ENCODE measurements at regions not wholly inside any gene's neighbourhood (a gene's known extent, or its start where the extent isn't known, plus 50 kb on each side); places are given as distances from the start of the nearest gene placed in this dataset.

GRCh38 chr12:127386723-127387122 is 880.2 kb upstream of the TMEM132C start:
- TF ChIP-seq, protein P1, sequence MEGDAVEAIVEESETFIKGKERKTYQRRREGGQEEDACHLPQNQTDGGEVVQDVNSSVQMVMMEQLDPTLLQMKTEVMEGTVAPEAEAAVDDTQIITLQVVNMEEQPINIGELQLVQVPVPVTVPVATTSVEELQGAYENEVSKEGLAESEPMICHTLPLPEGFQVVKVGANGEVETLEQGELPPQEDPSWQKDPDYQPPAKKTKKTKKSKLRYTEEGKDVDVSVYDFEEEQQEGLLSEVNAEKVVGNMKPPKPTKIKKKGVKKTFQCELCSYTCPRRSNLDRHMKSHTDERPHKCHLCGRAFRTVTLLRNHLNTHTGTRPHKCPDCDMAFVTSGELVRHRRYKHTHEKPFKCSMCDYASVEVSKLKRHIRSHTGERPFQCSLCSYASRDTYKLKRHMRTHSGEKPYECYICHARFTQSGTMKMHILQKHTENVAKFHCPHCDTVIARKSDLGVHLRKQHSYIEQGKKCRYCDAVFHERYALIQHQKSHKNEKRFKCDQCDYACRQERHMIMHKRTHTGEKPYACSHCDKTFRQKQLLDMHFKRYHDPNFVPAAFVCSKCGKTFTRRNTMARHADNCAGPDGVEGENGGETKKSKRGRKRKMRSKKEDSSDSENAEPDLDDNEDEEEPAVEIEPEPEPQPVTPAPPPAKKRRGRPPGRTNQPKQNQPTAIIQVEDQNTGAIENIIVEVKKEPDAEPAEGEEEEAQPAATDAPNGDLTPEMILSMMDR (IDR thresholded peaks at IDR 0.05; ENCODE audit: insufficient read depth, low read length, poor library complexity, severe bottlenecking) = no peak
- H3K36me3 ChIP-seq (ENCODE audit: control insufficient read depth, insufficient read depth, low read length) = no peaks in the 10 kb centered on the region
- no peak for DNase-seq (ENCODE audit: low read depth)
- H3K27me3 ChIP-seq (ENCODE audit: control insufficient read depth, insufficient read depth, low read length) = no peaks in the 10 kb centered on the region
- no peak overlapping the region for H3K4me3 ChIP-seq (ENCODE audit: low read depth, low read length)

DNA sequence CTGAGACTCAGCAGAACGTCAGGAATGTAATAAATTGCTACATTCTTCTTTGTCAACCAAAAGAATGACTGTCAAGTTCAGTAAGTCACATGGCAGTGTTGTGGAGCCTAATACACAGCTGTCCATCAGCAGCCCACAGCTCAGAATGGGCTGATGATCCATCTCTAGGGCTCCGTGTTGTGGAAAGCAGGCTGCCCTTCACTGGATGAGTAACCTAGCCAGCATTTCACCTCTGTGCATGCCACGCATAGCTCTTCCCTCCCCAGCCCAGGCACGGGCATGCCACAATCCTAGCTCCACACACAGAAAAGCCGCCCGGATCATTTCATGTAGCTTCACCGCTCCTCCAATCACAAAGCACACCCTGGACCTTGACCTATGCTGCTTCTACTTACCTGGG is 878.0 kb upstream of the TMEM132C start:
- no peak overlapping the region for H3K4me3 ChIP-seq (ENCODE audit: low read depth, low read length)
- TF ChIP-seq, protein P1 (IDR thresholded peaks at IDR 0.05; ENCODE audit: insufficient read depth, low read length, poor library complexity, severe bottlenecking) = no peak
- DNase-seq (ENCODE audit: low read depth) = no peak
- H3K36me3 ChIP-seq (ENCODE audit: control insufficient read depth, insufficient read depth, low read length) = no peaks in the 10 kb centered on the region
- no peaks in the 10 kb centered on the region for H3K27me3 ChIP-seq (ENCODE audit: control insufficient read depth, insufficient read depth, low read length)

GRCh38 chr12:127389923-127390322 is 877.0 kb upstream of the TMEM132C start:
- Histone ChIP-seq H3K36me3 (ENCODE audit: control insufficient read depth, insufficient read depth, low read length) (no peaks in the 10 kb centered on the region), H3K4me3 (ENCODE audit: low read depth, low read length) (no peak overlapping the region), H3K27me3 (ENCODE audit: control insufficient read depth, insufficient read depth, low read length) (no peaks in the 10 kb centered on the region)
- TF ChIP-seq, protein P1 (IDR thresholded peaks at IDR 0.05; ENCODE audit: insufficient read depth, low read length, poor library complexity, severe bottlenecking) = no peak
- peak; percentile 41 for DNase-seq (ENCODE audit: low read depth)

GRCh38 chr12:127393465-127393864 is 873.5 kb upstream of the TMEM132C start:
- TF ChIP-seq, protein P1 (IDR thresholded peaks at IDR 0.05; ENCODE audit: insufficient read depth, low read length, poor library complexity, severe bottlenecking) = no peak
- Histone ChIP-seq H3K36me3 (ENCODE audit: control insufficient read depth, insufficient read depth, low read length) (no peaks in the 10 kb centered on the region), H3K27me3 (ENCODE audit: control insufficient read depth, insufficient read depth, low read length) (no peaks in the 10 kb centered on the region), H3K4me3 (ENCODE audit: low read depth, low read length) (no peak overlapping the region)
- DNase-seq (ENCODE audit: low read depth) = no peak

DNA sequence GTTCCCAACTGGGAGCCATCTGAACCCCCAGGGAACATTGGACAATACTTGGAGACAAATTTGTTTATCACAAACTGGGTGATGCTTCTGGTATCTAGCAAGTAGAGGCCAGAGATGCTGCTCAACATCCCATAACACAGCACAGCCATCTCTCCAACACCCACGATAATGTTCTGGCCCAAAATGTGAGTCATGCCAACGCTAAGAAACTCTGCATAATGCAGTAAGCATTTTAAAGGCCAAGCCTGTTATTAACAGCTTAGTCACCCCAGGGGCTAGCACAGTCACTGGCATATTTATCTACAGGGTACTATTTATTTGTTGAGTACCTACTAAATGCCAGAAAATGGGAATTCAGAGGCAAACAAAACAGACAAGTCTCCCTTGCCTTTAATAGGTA is 873.1 kb upstream of the TMEM132C start:
- DNase-seq (ENCODE audit: low read depth) = no peak
- TF ChIP-seq, protein P1 (IDR thresholded peaks at IDR 0.05; ENCODE audit: insufficient read depth, low read length, poor library complexity, severe bottlenecking) = no peak

GRCh38 chr12:127396734-127397133 is 870.2 kb upstream of the TMEM132C start:
- TF ChIP-seq, protein P1 (IDR thresholded peaks at IDR 0.05; ENCODE audit: insufficient read depth, low read length, poor library complexity, severe bottlenecking) = no peak
- no peak for DNase-seq (ENCODE audit: low read depth)
- Histone ChIP-seq H3K27me3 (ENCODE audit: control insufficient read depth, insufficient read depth, low read length) (no peaks in the 10 kb centered on the region), H3K36me3 (ENCODE audit: control insufficient read depth, insufficient read depth, low read length) (no peaks in the 10 kb centered on the region), H3K4me3 (ENCODE audit: low read depth, low read length) (no peak overlapping the region)

More for the DNA sequence above, 873.1 kb upstream of the TMEM132C start:
- no peaks in the 10 kb centered on the region for H3K27me3 ChIP-seq (ENCODE audit: control insufficient read depth, insufficient read depth, low read length)
- H3K4me3 ChIP-seq (ENCODE audit: low read depth, low read length) = no peak overlapping the region
- H3K36me3 ChIP-seq (ENCODE audit: control insufficient read depth, insufficient read depth, low read length) = no peaks in the 10 kb centered on the region
